Stimulated activated naive B cell treated with anti-CD40 and anti-IgM and Interleukin-4, amounts not matched to agents 10 μg/mL and 1 μg/mL and 100 μg/mL, for 72 hours (primary cell): ENCODE measurements at regions not wholly inside any gene's neighbourhood (a gene's known extent, or its start where the extent isn't known, plus 50 kb on each side); places are given as distances from the start of the nearest gene placed in this dataset.
"Not testable (repeated sequence)": the region's sequence is repeated elsewhere in the genome, so short reads cannot be mapped to it uniquely, and the experiment has no call there.

Experiments
- ATAC-seq, 2 donors: fragments of 150-1000 bp; cut with Tn5 transposase; replicated peaks; 2 replicates each; pipeline ENCODE4 v1.10.0; 2021; ENCODE audit warnings: moderate library complexity in 1 of 2
- DNase-seq: peaks from one replicate; pipeline ENCODE4 v3.0.0; 2021
- H3K27ac Mint-ChIP-seq: one replicate; pipeline ENCODE4 v1.8.0; 2022; ENCODE audit warnings: mild to moderate bottlenecking, mixed read lengths
- H3K27me3 Mint-ChIP-seq, 2 donors: one replicate each; pipeline ENCODE4 v1.8.0; 2022; ENCODE audit warnings: mixed read lengths in 2 of 2
- H3K36me3 Mint-ChIP-seq, 2 donors: one replicate each; pipeline ENCODE4 v1.8.0; 2022; ENCODE audit warnings: mixed read lengths in 2 of 2, mild to moderate bottlenecking in 1 of 2
- H3K4me1 Mint-ChIP-seq, 2 donors: one replicate each; pipeline ENCODE4 v1.8.0; 2022; ENCODE audit warnings: mixed read lengths in 2 of 2, mild to moderate bottlenecking in 1 of 2
- H3K4me3 Mint-ChIP-seq, 2 donors: one replicate each; pipeline ENCODE4 v1.8.0; 2022; ENCODE audit warnings: mild to moderate bottlenecking in 2 of 2, mixed read lengths in 2 of 2, moderate library complexity in 1 of 2
- H3K9me3 Mint-ChIP-seq, 2 donors: one replicate each; pipeline ENCODE4 v1.8.0; 2022; ENCODE audit warnings: mixed read lengths in 2 of 2, mild to moderate bottlenecking in 1 of 2

DNA sequence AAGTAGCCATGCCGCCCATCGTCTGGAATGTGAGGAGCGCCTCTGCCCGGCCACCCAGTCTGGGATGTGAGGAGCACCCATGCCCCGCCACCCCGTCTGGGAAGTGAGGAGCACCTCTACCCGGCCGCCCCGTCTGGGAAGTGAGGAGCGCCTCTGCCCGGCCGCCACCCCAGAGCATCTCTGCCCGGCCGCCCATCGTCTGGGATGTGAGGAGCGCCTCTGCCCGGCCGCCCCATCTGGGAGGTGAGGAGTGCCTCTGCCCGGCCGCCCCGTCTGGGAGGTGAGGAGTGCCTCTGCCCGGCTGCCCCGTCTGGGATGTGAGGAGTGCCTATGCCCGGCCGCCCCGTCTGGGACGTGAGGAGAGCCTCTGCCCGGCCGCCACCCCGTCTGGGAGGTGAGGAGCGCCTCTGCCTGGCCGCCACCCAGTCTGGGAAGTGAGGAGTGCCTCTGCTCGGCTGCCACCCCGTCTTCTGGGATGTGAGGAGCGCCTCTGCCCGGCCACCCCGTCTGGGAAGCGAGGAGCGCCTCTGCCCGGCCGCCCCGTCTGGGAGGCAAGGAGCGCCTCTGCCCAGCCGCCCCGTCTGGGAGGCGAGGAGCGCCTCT, 126.7 kb upstream of the MED14 start:
- not testable (repeated sequence) for H3K27ac Mint-ChIP-seq, H3K9me3 Mint-ChIP-seq, H3K36me3 Mint-ChIP-seq, ATAC-seq, DNase-seq, H3K4me3 Mint-ChIP-seq
- peaks cover 0 to 10% of the 10 kb centered on the region in 2 donors for H3K27me3 Mint-ChIP-seq
- H3K4me1 Mint-ChIP-seq = peaks cover 12 to 29% of the 10 kb centered on the region in 2 donors

DNA sequence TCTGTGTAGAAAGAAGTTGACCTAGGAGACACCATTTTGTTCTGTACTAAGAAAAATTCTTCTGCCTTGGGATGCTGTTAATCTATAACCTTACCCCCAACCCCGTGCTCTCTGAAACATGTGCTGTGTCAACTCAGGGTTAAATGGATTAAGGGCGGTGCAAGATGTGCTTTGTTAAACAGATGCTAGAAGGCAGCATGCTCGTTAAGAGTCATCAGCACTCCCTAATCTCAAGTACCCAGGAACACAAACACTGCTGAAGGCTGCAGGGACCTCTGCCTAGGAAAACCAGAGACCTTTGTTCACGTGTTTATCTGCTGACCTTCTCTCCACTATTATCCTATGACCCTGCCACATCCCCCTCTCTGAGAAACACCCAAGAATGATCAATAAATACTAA, 127.9 kb upstream of the MED14 start:
- H3K36me3 Mint-ChIP-seq, DNase-seq, ATAC-seq, H3K9me3 Mint-ChIP-seq, H3K4me3 Mint-ChIP-seq: not testable (repeated sequence)
- Mint-ChIP-seq H3K4me1 (peaks cover 18 to 32% of the 10 kb centered on the region in 2 donors), H3K27ac (peak overlapping the region; percentile 52), H3K27me3 (peaks cover 0 to 14% of the 10 kb centered on the region in 2 donors)

DNA sequence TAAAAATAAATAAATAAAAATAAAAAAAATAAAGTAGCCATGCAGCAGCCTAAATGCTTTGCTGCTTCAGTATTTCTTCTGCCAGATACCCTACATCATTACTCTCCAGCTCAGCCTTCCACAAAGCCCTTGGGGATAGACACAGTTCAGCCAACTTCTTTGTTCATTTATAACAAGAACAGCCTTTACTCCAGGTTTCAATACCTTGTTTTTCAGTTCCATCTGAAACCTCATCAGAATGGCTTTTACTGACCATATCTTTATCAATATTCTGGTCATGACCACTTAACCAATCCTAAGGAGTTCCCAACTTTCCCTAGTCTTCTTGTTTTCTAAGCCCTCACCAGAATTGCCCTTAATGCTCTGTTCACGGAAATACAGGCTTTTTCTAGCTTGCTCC, 128.3 kb upstream of the MED14 start:
- Mint-ChIP-seq H3K4me3 (peak overlapping the region; percentile 8 to 30), H3K36me3 (peaks cover 2 to 4% of the 10 kb centered on the region in 2 donors), H3K9me3 (peaks cover 2 to 9% of the 10 kb centered on the region in 2 donors), H3K27me3 (peaks cover 0 to 14% of the 10 kb centered on the region in 2 donors), H3K4me1 (peaks cover 18 to 32% of the 10 kb centered on the region in 2 donors), H3K27ac (no peak overlapping the region)
- ATAC-seq = peak; percentile 88 to 93
- DNase-seq = peak; percentile 21

DNA sequence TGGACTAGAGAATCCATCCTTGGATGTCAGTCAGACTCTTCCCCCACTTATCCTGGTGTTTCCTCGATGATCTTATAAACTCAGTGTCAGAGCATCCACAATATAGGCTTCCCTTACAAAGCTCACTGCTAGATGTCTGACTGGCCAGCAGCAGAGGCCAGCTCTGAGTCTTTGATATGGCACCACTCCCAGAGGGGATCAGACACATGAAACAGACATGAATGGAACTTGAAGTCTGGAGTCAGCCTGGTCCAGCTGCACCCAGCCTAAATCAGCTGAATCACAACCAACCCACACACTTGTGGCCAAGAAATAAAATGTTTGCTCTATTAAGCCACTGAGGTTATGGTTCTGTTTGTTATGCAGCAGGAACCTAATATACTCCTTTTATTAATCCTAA, 129.6 kb upstream of the MED14 start:
- Mint-ChIP-seq H3K4me3 (no peak overlapping the region), H3K27me3 (peaks cover 0 to 14% of the 10 kb centered on the region in 2 donors), H3K4me1 (peaks cover 18 to 32% of the 10 kb centered on the region in 2 donors), H3K27ac (no peak overlapping the region), H3K36me3 (peaks cover 2 to 4% of the 10 kb centered on the region in 2 donors), H3K9me3 (no peaks in the 10 kb centered on the region)
- no peak for ATAC-seq
- no peak for DNase-seq

DNA sequence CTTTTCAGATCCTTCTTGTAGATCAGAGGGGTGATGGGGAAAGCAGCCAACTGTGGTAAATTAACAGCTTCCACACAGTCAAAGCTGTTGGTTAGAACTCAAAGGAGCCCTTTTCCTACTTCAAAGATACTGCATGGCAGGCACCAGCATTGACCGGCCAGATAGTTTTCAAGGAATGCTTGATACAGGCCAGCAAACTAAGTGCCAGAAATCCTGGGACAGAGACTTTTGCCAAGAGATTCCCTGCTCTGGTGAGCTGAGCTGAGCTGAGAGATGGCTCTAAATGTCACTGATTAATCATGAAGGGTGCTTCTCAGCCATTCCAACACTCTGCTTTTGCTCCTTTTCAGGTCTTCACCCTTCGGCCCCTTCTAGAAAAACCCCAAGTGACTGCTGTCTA, 131.6 kb upstream of the MED14 start:
- Mint-ChIP-seq H3K4me3 (no peak overlapping the region), H3K27ac (peak overlapping the region; percentile 66), H3K27me3 (peaks cover 0 to 14% of the 10 kb centered on the region in 2 donors), H3K36me3 (no peaks in the 10 kb centered on the region), H3K4me1 (peaks cover 24 to 38% of the 10 kb centered on the region in 2 donors), H3K9me3 (no peaks in the 10 kb centered on the region)
- DNase-seq (no peak), ATAC-seq (no peak)

DNA sequence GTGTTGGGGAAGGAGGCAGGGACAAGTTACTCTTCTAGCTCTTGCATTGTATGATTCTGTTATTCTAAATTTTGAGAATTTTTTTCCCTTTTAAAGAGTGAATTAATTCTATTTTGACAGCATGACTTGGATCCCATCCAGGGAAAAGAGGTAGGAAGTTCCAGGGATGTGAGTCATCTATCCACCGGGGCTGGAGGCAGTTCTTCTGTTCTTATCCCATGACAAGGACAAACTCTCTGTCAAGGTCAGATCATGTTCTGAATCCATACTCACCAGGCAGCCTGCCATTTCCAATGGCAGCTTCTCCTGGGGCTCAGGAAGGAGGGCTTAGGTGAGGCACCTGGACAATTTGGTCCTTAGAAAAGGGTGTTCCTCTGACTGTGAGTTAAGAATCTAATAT, 132.0 kb upstream of the MED14 start:
- H3K4me3 Mint-ChIP-seq = no peak overlapping the region
- H3K9me3 Mint-ChIP-seq = no peaks in the 10 kb centered on the region
- H3K27me3 Mint-ChIP-seq = peaks cover 0 to 14% of the 10 kb centered on the region in 2 donors
- peaks cover 27 to 38% of the 10 kb centered on the region in 2 donors for H3K4me1 Mint-ChIP-seq
- ATAC-seq (no peak), DNase-seq (no peak)
- H3K36me3 Mint-ChIP-seq = no peaks in the 10 kb centered on the region
- peak overlapping the region; percentile 66 for H3K27ac Mint-ChIP-seq

DNA sequence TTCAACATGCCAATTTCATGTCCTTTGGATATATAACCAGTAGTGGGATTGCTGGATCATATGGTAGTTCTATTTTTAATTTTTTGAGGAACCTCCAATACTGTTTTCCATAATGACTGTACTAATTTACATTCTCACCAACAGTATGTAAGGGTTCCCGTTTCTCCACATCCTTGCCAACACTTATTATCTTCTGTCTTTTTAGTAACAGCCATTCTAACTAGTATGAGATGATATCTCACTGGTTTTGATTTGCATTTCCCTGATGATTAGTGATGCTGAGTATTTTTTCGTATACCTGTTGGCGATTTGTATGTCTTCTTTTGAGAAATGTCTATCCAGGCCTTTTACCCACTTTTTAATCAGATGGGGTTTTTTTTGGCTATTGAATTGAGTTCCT, 133.5 kb upstream of the MED14 start:
- Mint-ChIP-seq H3K27ac (no peak overlapping the region), H3K36me3 (no peaks in the 10 kb centered on the region), H3K4me3 (no peak overlapping the region), H3K27me3 (peaks cover 0 to 14% of the 10 kb centered on the region in 2 donors), H3K9me3 (no peaks in the 10 kb centered on the region), H3K4me1 (peaks cover 27 to 32% of the 10 kb centered on the region in 2 donors)
- no peak for DNase-seq
- no peak for ATAC-seq

DNA sequence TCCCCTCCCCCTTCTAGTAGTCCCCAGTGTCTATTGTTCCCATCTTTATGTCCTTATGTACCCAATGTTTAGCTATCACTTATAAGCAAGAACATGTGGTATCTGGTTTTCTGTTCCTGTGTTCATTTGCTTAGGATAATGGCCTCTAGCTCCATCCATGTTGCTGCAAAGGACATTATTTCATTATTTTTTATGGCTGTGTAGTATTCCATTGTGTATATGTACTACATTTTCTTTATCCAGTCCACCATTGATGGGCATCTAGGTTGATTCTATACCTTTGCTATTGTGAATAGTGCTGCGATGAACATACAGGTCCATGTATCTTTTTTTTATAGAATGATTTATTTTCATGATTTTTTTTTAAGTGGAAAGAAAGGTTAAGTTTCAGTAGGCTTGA, 135.6 kb upstream of the MED14 start:
- ATAC-seq, H3K36me3 Mint-ChIP-seq, H3K9me3 Mint-ChIP-seq, DNase-seq, H3K4me3 Mint-ChIP-seq: not testable (repeated sequence)
- Mint-ChIP-seq H3K27ac (peak overlapping the region; percentile 94), H3K4me1 (peaks cover 20 to 23% of the 10 kb centered on the region in 2 donors), H3K27me3 (peaks cover 0 to 16% of the 10 kb centered on the region in 2 donors)

DNA sequence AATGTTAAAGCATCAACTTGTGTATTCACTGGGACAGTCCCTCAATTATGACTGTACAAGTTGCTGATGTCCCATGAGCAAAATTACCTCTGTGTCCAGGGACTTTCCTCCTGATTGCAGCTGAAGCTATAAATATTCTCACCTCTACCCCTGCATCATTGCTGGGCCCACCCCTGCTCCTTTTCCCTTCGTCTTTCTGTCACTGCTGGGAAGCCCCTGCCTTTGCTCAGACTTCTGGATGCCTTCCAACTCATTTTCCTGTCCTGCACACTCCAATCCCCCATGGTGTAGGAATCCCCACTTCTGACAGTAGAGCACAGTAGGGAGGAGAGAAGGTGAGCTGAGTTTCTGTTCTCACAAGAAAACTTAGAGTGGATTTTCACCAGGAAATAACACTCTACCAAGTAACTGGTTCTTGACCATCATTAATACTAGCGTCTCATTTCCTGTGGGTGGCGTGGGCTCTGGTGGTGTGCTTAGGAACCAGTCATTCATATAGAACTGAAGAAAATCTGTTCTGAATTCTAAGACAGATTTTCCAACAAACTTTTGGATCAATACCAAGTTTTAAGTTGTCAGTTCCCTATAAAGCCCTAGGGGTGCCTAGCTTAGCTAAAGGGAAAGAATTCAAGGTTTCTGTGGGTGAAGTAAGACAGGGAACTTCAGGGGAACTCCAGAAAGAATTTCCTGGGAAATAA, 136.2 kb upstream of the MED14 start:
- ATAC-seq (peak; percentile 92 to 93), DNase-seq (peak; percentile 72)
- Mint-ChIP-seq H3K9me3 (no peaks in the 10 kb centered on the region), H3K36me3 (no peaks in the 10 kb centered on the region), H3K27ac (peak overlapping the region; percentile 98), H3K27me3 (peaks cover 0 to 15% of the 10 kb centered on the region in 2 donors), H3K4me3 (peak overlapping the region; percentile 69 to 81), H3K4me1 (peaks cover 15 to 23% of the 10 kb centered on the region in 2 donors)

DNA sequence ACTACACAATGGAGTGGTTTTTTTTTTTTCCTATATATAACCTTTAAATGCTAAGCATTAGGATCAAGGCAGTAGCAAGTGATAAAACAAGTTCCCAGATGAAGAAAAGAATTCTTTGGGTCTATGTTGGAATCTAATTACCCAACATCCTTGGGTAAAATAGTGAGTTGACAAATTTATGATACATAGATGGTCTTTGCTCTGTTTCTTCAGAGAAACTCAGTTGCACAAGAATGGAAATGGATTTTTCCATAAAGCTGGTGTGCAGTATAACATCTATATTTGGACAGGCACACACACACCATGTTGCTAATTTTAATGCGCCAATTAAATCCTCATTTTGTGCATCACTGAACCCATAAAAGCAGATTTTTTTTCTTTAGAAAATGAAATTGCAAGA, 137.0 kb upstream of the MED14 start:
- DNase-seq (no peak), ATAC-seq (no peak)
- no peaks in the 10 kb centered on the region for H3K9me3 Mint-ChIP-seq
- H3K4me1 Mint-ChIP-seq = peaks cover 7 to 20% of the 10 kb centered on the region in 2 donors
- H3K27ac Mint-ChIP-seq = peak overlapping the region; percentile 98
- peak overlapping the region in 1 of 2 donors; percentile 69 for H3K4me3 Mint-ChIP-seq
- H3K27me3 Mint-ChIP-seq = peaks cover 0 to 10% of the 10 kb centered on the region in 2 donors
- H3K36me3 Mint-ChIP-seq = no peaks in the 10 kb centered on the region

DNA sequence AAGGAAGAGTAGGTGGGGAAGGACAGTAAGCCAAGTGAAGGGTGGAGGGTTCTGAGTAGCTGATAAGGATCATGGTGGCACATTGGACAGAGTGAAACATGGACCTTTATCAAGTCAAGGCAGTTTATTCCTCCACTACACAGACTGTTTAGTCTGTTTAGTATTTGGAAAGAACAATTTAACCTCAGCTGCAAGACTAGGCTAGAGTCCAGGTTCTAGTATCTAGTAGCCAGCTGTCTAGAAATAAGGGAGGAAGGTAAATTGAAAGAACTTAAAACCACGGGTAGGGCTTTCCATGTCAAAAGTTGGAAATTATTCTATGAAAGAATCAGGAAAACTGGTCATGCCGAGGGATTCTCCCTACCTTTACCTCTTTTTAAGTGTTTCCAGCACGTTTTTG, 140.1 kb upstream of the MED14 start:
- Mint-ChIP-seq H3K4me1 (peaks cover 6 to 19% of the 10 kb centered on the region in 2 donors), H3K4me3 (no peak overlapping the region), H3K27ac (peak overlapping the region; percentile 38), H3K9me3 (no peaks in the 10 kb centered on the region), H3K27me3 (peaks cover 0 to 16% of the 10 kb centered on the region in 2 donors), H3K36me3 (no peaks in the 10 kb centered on the region)
- ATAC-seq (no peak), DNase-seq (no peak)

DNA sequence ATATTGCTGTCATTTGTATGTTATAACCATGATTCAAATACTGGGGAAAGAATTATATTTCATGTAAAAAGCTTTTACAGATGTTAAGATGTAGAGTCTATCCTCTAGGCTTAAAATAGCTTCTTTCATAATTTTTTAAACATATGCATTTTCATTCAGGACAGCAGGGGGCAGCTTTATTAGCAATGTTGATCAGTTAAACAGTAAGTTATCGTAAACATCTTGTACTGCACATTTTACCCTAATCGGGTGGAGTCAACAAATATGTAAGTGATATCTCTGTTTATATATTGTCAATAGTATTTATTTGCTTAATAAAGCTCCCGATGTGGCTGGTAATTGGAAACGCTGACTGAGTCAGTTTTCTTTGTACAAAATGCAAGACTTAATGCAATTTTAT, 142.5 kb upstream of the MED14 start:
- peaks cover 0 to 6% of the 10 kb centered on the region in 2 donors for H3K4me1 Mint-ChIP-seq
- peak in 1 of 2 donors; percentile 55 for ATAC-seq
- no peaks in the 10 kb centered on the region for H3K9me3 Mint-ChIP-seq
- H3K4me3 Mint-ChIP-seq = no peak overlapping the region
- DNase-seq = no peak
- peaks cover 0 to 19% of the 10 kb centered on the region in 2 donors for H3K27me3 Mint-ChIP-seq
- H3K36me3 Mint-ChIP-seq = no peaks in the 10 kb centered on the region
- no peak overlapping the region for H3K27ac Mint-ChIP-seq

DNA sequence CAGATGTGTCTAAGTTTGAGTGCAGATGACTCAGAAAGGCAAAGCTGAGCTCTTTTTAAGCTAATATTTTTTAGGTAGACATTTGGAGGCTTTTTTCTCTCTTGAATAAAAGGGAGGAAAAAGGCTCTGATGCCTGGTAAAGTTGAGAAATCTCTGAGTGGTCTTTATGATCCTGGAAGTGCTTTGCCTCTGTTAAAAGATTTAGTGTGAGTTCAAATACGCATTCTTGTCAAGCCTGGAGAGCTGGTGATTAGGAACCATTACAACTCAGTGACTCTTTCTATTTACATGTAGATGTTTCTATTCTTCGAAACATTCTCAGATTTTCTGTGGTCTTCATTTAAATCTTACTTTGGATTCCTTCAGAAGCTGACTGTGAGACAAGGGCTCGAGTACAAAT, 143.4 kb upstream of the MED14 start:
- DNase-seq (no peak), ATAC-seq (no peak)
- no peaks in the 10 kb centered on the region for H3K9me3 Mint-ChIP-seq
- H3K4me1 Mint-ChIP-seq = peaks cover 0 to 4% of the 10 kb centered on the region in 2 donors
- no peak overlapping the region for H3K27ac Mint-ChIP-seq
- H3K27me3 Mint-ChIP-seq = peaks cover 0 to 23% of the 10 kb centered on the region in 2 donors
- H3K36me3 Mint-ChIP-seq = no peaks in the 10 kb centered on the region
- H3K4me3 Mint-ChIP-seq = no peak overlapping the region

DNA sequence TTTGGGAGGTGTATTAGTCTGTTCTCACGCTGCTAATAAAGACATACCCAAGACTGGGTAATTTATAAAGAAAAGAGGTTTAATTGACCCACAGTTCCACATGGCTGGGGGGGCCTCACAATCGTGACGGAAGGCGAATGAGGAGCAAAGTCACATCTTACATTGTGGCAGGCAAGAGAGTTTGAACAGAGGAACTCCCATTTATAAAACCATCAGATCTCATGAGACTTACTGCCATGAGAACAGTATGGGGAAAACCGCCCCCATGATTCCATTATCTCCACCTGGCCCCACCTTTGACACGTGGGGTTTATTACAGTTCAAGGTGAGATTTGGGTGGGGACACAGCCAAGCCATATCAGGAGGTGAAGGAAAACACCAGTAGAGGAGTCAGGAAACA, 143.8 kb upstream of the MED14 start:
- peaks cover 0 to 23% of the 10 kb centered on the region in 2 donors for H3K27me3 Mint-ChIP-seq
- not testable (repeated sequence) for DNase-seq, ATAC-seq, H3K27ac Mint-ChIP-seq, H3K36me3 Mint-ChIP-seq, H3K4me1 Mint-ChIP-seq, H3K4me3 Mint-ChIP-seq, H3K9me3 Mint-ChIP-seq

DNA sequence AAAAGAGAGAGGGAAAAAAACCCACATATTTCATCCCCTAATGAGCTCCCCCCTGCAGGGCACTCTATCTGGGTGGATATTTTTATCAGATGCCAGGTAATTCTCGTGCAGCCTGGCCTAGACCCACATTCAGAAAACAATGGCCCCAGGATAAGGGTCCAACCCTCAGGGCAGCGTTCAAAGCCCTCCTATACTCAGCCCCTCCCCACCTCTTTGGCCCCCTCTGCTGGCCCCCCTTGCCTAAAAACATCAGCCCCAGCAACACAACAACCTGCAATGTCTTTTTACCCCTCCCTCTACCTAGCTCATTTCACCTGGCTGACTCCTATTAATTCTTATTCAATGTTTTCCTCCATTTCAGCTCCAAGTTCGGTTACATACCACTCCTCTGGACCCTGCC, 145.4 kb upstream of the MED14 start:
- ATAC-seq (no peak), DNase-seq (no peak)
- Mint-ChIP-seq H3K27me3 (peaks cover 0 to 22% of the 10 kb centered on the region in 2 donors), H3K9me3 (no peaks in the 10 kb centered on the region), H3K27ac (no peak overlapping the region), H3K4me3 (no peak overlapping the region), H3K4me1 (peaks cover 0 to 2% of the 10 kb centered on the region in 2 donors), H3K36me3 (no peaks in the 10 kb centered on the region)
